ENCODE measurements at regions not wholly inside any gene's neighbourhood (a gene's known extent, or its start where the extent isn't known, plus 50 kb on each side); places are given as distances from the start of the nearest gene placed in this dataset.

DNA sequence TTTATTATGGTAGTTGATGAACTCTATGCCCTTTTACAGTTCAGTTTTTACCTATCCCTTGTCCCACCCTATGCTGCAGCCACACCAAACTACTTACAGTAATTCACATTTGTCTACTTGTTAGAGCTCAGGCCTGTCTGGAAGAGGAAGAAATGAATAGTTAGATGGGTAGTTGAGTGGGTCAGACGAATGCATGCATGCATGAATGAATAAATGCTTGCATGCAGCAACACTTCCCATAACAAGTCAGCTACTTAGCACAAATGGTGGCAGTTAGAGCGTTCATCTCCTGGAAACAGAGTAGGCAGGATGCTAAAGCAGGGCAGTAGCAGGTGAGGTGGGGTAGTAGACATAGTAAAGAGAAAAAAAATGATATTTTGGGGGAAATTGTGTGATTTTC lies 322.3 kb downstream of the NDFIP2 start:
- peaks cover 4 to 16% (median 12%) of the 10 kb centered on the region in 11 experiments; a peak in 19 of 22 replicates for H3K9me3 ChIP-seq (replicated peaks in 1 of 11)
- H3K36me3 ChIP-seq: no peaks in the 10 kb centered on the region
- H4K20me1 ChIP-seq: no peaks in the 10 kb centered on the region
- no peak for TF ChIP-seq Cebpa-rat (IDR thresholded peaks at IDR 0.05)
- peaks cover 19 to 43% (median 36%) of the 10 kb centered on the region in 10 experiments; a peak in 19 of 20 replicates for H3K4me1 ChIP-seq
- H3K4me3 ChIP-seq: no peak overlapping the region
- no peak overlapping the region for H3K9ac ChIP-seq
- peak overlapping the region; percentile 27 to 82 (median 68) for H3K4me2 ChIP-seq
- peak overlapping the region in 4 of 11 experiments; percentile 18 to 59 (median 32); a peak in 5 of 22 replicates for H3K27ac ChIP-seq
- no peaks in the 10 kb centered on the region for H3K27me3 ChIP-seq

DNA sequence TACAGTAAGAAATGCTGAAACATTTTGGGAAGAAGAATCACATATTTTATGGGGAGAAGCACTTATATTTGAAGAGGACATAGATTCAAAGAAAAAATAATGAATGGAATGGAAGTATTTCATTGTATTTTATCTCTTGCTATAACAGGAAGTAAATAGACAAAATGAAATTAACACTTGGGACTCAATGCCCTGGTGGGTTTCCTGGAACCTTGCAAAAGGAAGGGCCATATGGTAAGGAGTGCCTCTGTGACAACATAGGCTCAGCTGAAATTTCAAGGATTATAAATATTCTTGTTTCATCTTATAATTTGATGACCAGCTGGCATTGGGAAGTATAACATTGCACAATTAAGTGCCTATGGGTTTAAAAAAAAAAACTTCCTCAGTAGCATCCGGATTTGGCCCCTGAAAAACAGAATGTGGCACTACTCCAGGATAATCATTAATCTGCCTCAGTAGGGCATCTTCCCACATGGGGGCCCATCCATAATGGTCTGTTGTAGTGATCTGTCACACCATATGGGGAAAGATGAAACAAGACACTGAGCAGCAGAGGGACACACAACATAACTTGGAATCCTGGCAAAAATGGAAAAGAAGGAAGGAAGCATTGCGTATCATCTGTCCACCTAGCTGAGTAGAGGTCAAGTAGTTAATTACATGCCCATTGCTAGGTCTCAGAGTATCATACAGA lies 321.6 kb downstream of the NDFIP2 start:
- TF ChIP-seq Cebpa-rat (IDR thresholded peaks at IDR 0.05): no peak
- peaks cover under 1 to 8% (median 4%) of the 10 kb centered on the region in 11 experiments; a peak in 19 of 22 replicates for H3K9me3 ChIP-seq (replicated peaks in 1 of 11)
- peaks cover 19 to 43% (median 36%) of the 10 kb centered on the region in 10 experiments; a peak in 19 of 20 replicates for H3K4me1 ChIP-seq
- no peaks in the 10 kb centered on the region for H3K27me3 ChIP-seq
- H4K20me1 ChIP-seq: no peaks in the 10 kb centered on the region
- peak overlapping the region; percentile 27 to 82 (median 68) for H3K4me2 ChIP-seq
- no peak overlapping the region for H3K9ac ChIP-seq
- no peaks in the 10 kb centered on the region for H3K36me3 ChIP-seq
- H3K4me3 ChIP-seq: no peak overlapping the region
- peak overlapping the region in 7 of 11 experiments; percentile 3 to 59 (median 22); a peak in 8 of 22 replicates for H3K27ac ChIP-seq

DNA sequence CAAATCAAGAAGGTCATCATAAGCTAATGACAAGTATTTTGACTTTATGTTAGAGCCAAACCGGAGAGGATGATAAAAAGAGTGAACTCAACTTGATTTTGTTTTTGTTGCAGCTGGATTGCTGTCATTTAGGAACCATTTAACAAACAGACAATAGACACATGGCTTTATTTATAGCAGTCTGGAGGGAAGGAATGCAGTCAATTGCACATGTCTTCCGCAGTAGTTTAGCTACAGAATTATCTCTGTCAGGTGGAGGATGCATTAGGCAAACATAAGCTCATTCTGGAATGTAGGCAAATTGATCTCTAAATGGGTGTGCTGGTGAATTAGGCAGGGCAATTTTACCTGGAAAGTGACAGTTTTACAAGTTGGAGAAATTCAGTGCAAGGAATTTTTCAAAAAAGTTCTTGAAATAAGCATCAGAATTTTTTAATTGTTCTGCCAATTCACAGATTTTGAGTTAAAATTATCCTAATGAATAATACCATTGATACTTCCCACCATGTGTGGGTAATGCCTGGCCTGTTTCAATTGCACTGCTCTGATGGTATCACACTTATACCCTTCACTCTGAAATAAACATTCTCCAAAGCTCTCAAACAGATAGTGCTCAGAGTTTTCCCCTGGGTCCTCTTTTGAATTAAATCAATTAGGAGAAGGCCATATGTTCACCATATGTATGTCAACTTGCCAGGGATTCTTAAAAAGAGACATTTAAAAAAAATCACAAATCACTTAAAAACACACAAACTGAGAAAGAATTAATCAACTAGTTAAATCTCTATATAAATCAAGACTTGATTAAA lies 318.3 kb downstream of the NDFIP2 start:
- H3K4me3 ChIP-seq: no peak overlapping the region
- H3K27me3 ChIP-seq: no peaks in the 10 kb centered on the region
- H3K9me3 ChIP-seq (replicated peaks in 1 of 11): no peaks in the 10 kb centered on the region
- no peak overlapping the region for H3K9ac ChIP-seq
- H3K36me3 ChIP-seq: no peaks in the 10 kb centered on the region
- H3K4me2 ChIP-seq: no peak overlapping the region
- no peak for TF ChIP-seq Cebpa-rat (IDR thresholded peaks at IDR 0.05)
- no peak overlapping the region for H3K27ac ChIP-seq
- peaks cover 18 to 28% (median 24%) of the 10 kb centered on the region in 10 experiments; a peak in 19 of 20 replicates for H3K4me1 ChIP-seq
- no peaks in the 10 kb centered on the region for H4K20me1 ChIP-seq

DNA sequence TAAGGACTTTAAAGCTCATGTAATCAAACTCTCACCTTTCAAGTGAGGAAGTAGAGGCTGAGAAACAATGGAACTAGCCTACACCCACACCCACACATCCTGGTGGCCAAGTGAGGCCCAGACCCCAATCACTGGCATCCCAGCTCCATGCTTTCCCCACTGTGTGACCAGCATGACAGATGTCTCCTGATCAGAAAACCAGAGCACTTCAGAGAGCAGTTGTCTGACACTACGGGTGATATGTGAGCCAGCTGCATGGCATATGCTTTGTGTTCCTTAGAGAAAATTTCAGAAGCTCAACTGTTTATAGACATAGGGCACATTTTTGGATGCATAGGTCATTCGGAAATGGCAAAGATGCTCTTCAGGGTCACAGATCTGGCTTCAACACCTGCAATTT lies 315.2 kb downstream of the NDFIP2 start:
- no peaks in the 10 kb centered on the region for H4K20me1 ChIP-seq
- no peak overlapping the region for H3K27ac ChIP-seq
- peaks cover 0 to 7% (median 2%) of the 10 kb centered on the region in 11 experiments; a peak in 10 of 22 replicates for H3K9me3 ChIP-seq (replicated peaks in 1 of 11)
- no peak overlapping the region for H3K4me2 ChIP-seq
- H3K4me1 ChIP-seq: no peaks in the 10 kb centered on the region
- no peak overlapping the region for H3K9ac ChIP-seq
- TF ChIP-seq Cebpa-rat (IDR thresholded peaks at IDR 0.05): no peak
- H3K27me3 ChIP-seq: no peaks in the 10 kb centered on the region
- no peaks in the 10 kb centered on the region for H3K36me3 ChIP-seq
- H3K4me3 ChIP-seq: no peak overlapping the region

DNA sequence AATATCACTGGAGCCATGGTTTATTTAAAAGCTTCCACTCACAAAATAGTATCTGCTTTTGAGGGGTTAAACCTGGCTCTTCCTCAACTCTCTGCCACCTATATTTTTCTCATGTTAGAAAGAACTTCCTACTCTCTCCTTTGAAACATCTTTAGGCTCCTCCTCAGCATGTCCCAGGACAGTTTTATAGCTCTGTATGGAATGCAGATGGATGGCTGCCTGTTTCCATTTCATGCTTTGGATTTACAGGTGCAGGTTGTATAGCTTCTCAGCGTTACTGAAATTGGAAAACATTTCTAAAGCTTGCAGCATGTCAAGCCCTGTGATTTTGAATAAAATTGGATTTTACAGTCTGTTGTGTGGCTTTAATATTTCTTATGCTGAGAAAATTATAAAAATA lies 314.0 kb downstream of the NDFIP2 start:
- Histone ChIP-seq H3K36me3 (no peaks in the 10 kb centered on the region), H3K4me2 (no peak overlapping the region), H3K27me3 (no peaks in the 10 kb centered on the region), H3K4me1 (no peaks in the 10 kb centered on the region), H3K9me3 (replicated peaks in 1 of 11) (peaks cover 0 to 17% (median 12%) of the 10 kb centered on the region in 11 experiments; a peak in 14 of 22 replicates), H3K4me3 (no peak overlapping the region), H3K27ac (no peak overlapping the region), H4K20me1 (no peaks in the 10 kb centered on the region), H3K9ac (no peak overlapping the region)
- TF ChIP-seq Cebpa-rat (IDR thresholded peaks at IDR 0.05): no peak

DNA sequence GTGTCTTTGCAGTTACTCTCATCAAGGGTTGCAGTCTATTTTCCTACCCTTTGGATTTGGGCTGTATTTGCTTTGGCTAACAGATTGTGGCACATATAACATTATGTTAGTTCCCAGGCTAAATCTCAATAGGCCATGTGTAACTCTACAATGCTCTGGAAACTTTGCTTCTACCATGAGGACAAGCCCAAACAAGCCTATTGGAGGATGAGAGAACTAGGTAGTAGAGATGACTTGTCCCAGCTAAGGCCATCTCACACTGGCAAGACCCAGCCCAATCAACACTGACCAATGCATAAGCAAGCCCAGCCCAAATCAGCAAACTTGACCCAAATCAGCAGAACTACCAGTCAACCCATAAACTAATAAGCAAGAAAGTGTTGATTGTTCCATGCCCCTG lies 311.8 kb downstream of the NDFIP2 start:
- Histone ChIP-seq H3K4me3 (no peak overlapping the region), H3K27me3 (no peaks in the 10 kb centered on the region), H3K9me3 (replicated peaks in 1 of 11) (peaks cover 17 to 35% (median 27%) of the 10 kb centered on the region in 11 experiments; a peak in 21 of 22 replicates), H3K36me3 (no peaks in the 10 kb centered on the region), H3K4me1 (no peaks in the 10 kb centered on the region), H4K20me1 (no peaks in the 10 kb centered on the region), H3K27ac (no peak overlapping the region), H3K4me2 (no peak overlapping the region), H3K9ac (no peak overlapping the region)
- TF ChIP-seq Cebpa-rat (IDR thresholded peaks at IDR 0.05): no peak

DNA sequence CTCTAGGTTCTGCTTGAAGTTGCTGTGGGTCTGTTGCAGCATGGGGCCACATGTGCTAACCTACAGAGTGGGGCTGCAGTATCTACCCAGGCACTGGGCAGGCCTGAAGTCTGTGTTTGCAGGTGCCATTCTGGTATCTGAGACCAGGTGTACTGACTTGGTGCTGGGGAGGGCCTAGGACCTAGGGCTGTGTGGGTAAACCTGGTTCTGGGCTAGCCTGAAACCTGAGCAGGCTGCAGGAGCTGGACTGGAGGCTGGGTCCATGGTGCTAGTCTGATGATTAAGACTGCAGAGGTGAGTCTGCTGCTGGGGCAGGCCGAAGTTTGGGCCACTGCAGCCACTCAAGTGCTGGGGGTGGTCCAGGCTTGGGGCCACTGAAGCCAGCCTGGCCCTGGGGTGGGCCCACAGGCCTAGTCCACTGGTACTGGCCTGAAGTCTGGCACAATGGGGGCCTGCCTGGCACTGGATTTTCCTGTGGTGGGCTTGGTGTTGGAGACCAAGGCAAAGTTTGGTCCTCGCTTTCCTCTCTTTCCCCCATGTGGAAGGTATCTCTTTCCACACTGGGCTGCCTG lies 310.6 kb downstream of the NDFIP2 start:
- H3K27ac ChIP-seq: no peak overlapping the region
- H4K20me1 ChIP-seq: no peaks in the 10 kb centered on the region
- H3K36me3 ChIP-seq: no peaks in the 10 kb centered on the region
- H3K4me3 ChIP-seq: no peak overlapping the region
- H3K9me3 ChIP-seq (replicated peaks in 1 of 11): peaks cover 20 to 36% (median 28%) of the 10 kb centered on the region in 11 experiments; a peak in 21 of 22 replicates
- H3K4me1 ChIP-seq: no peaks in the 10 kb centered on the region
- TF ChIP-seq Cebpa-rat (IDR thresholded peaks at IDR 0.05): no peak
- no peak overlapping the region for H3K4me2 ChIP-seq
- no peaks in the 10 kb centered on the region for H3K27me3 ChIP-seq
- H3K9ac ChIP-seq: no peak overlapping the region

DNA sequence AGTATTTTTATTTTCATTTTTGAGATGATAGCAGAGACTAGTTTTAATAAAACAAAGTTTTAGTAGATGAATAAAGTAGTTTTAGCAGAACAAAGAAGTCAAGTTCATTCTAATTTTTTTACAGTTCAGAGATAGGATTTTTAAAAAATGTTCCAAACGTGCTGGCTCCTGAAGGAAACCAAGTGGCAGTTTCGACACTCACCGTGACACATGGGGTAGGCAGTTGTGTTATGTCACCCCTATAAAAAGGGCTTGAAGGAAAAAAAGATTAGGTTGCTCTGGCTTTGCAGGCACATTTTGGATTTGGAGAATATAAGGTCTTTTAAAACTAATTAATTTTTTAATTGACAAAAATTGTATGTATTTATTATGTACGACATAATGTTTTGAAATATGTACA lies 305.2 kb downstream of the NDFIP2 start:
- TF ChIP-seq Cebpa-rat (IDR thresholded peaks at IDR 0.05): no peak

DNA sequence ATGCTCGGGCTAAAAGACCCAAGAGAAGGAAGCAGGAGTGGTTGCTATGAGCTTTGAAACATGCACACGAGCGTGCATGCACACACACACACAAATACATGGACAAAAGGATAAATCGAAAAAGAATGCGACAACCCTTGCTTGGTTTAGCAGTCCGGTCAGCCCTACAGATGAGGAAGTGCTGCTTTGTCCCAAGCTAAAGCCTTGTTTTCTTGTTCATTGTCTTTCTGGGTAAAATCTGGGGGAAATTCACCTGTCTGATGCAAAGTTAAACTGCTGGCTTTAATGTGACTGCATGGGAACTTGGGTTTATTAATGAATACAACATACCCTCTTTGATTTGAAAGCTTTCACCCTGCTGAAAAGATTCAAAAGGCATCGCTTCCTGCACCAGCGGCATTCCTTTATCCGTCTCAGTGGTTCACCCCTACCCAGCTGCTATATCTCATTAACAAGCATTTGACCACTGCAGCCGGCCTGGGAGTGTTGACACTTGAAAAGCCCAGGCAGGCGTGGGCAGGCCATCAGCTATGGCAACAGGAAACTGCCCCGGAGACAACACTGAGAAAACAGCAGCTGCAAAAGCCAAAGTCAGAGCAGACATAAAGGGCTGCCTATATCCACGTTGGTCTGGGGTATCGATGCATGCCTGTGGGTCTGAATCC lies 301.7 kb downstream of the NDFIP2 start:
- Histone ChIP-seq H3K9ac (no peak overlapping the region), H3K4me3 (no peak overlapping the region)

More for the DNA sequence above, 305.2 kb downstream of the NDFIP2 start:
- H3K4me3 ChIP-seq: no peak overlapping the region
- no peaks in the 10 kb centered on the region for H3K27me3 ChIP-seq
- H3K9me3 ChIP-seq (replicated peaks in 1 of 11): peaks cover 19 to 33% (median 23%) of the 10 kb centered on the region in 11 experiments; a peak in 21 of 22 replicates
- H3K9ac ChIP-seq: no peak overlapping the region
- no peak overlapping the region for H3K4me2 ChIP-seq
- H4K20me1 ChIP-seq: no peaks in the 10 kb centered on the region
- H3K36me3 ChIP-seq: no peaks in the 10 kb centered on the region
- no peaks in the 10 kb centered on the region for H3K4me1 ChIP-seq
- no peak overlapping the region for H3K27ac ChIP-seq

More for the DNA sequence above, 301.7 kb downstream of the NDFIP2 start:
- no peak overlapping the region for H3K27ac ChIP-seq
- no peak for TF ChIP-seq Cebpa-rat (IDR thresholded peaks at IDR 0.05)
- peaks cover 0 to 5% (median under 1%) of the 10 kb centered on the region in 11 experiments; a peak in 7 of 22 replicates for H3K9me3 ChIP-seq (replicated peaks in 1 of 11)
- H3K36me3 ChIP-seq: no peaks in the 10 kb centered on the region
- no peaks in the 10 kb centered on the region for H3K27me3 ChIP-seq
- no peaks in the 10 kb centered on the region for H4K20me1 ChIP-seq
- H3K4me1 ChIP-seq: no peaks in the 10 kb centered on the region
- H3K4me2 ChIP-seq: no peak overlapping the region

Measured in BLaER1 treated with 17β-estradiol and CSF1 and Interleukin-3, amounts not matched to agents 10 nM and 100 nM (cell line).